ENCODE measurements at regions not wholly inside any gene's neighbourhood (a gene's known extent, or its start where the extent isn't known, plus 50 kb on each side); places are given as distances from the start of the nearest gene placed in this dataset.

- Histone ChIP-seq H3K4me1 (ENCODE audit: control insufficient read depth in 1 of 2, insufficient read depth in 1 of 2, low read depth in 1 of 2, low read length in 1 of 2) (no peaks in the 10 kb centered on the region), H3K27ac (no peak overlapping the region), H3K36me3 (no peaks in the 10 kb centered on the region), H3K4me3 (ENCODE audit: low read depth in 1 of 2, low read length in 1 of 2) (no peak overlapping the region), H3K9me3 (no peaks in the 10 kb centered on the region), H3K27me3 (no peaks in the 10 kb centered on the region)
- no peak for TF ChIP-seq CTCF (IDR thresholded peaks at IDR 0.05)
Observed at GRCh38 chr9:84563691-84564090, 105.8 kb upstream of the NTRK2 start.

- no peak overlapping the region for H3K4me3 ChIP-seq (ENCODE audit: low read depth in 1 of 2, low read length in 1 of 2)
- H3K27me3 ChIP-seq = no peaks in the 10 kb centered on the region
- no peaks in the 10 kb centered on the region for H3K36me3 ChIP-seq
- H3K4me1 ChIP-seq (ENCODE audit: control insufficient read depth in 1 of 2, insufficient read depth in 1 of 2, low read depth in 1 of 2, low read length in 1 of 2) = no peaks in the 10 kb centered on the region
- H3K9me3 ChIP-seq = no peaks in the 10 kb centered on the region
- H3K27ac ChIP-seq = no peak overlapping the region
- TF ChIP-seq CTCF (IDR thresholded peaks at IDR 0.05) = no peak
Observed at GRCh38 chr9:84567805-84568204, 101.7 kb upstream of the NTRK2 start.

GRCh38 chr9:84570482-84571154 lies 98.9 kb upstream of the NTRK2 start:
- no peak for TF ChIP-seq CTCF (IDR thresholded peaks at IDR 0.05)
- H3K36me3 ChIP-seq = no peaks in the 10 kb centered on the region
- no peaks in the 10 kb centered on the region for H3K4me1 ChIP-seq (ENCODE audit: control insufficient read depth in 1 of 2, insufficient read depth in 1 of 2, low read depth in 1 of 2, low read length in 1 of 2)
- H3K27me3 ChIP-seq = no peaks in the 10 kb centered on the region
- H3K27ac ChIP-seq = no peak overlapping the region
- no peak overlapping the region for H3K4me3 ChIP-seq (ENCODE audit: low read depth in 1 of 2, low read length in 1 of 2)
- H3K9me3 ChIP-seq = no peaks in the 10 kb centered on the region

GRCh38 chr9:84573083-84573482 lies 96.4 kb upstream of the NTRK2 start:
- H3K27me3 ChIP-seq = no peaks in the 10 kb centered on the region
- no peak for TF ChIP-seq CTCF (IDR thresholded peaks at IDR 0.05)
- H3K4me1 ChIP-seq (ENCODE audit: control insufficient read depth in 1 of 2, insufficient read depth in 1 of 2, low read depth in 1 of 2, low read length in 1 of 2) = no peaks in the 10 kb centered on the region
- no peaks in the 10 kb centered on the region for H3K36me3 ChIP-seq
- H3K9me3 ChIP-seq = no peaks in the 10 kb centered on the region
- no peak overlapping the region for H3K4me3 ChIP-seq (ENCODE audit: low read depth in 1 of 2, low read length in 1 of 2)
- no peak overlapping the region for H3K27ac ChIP-seq

- TF ChIP-seq CTCF (IDR thresholded peaks at IDR 0.05) = no peak
- Histone ChIP-seq H3K9me3 (no peaks in the 10 kb centered on the region), H3K27me3 (no peaks in the 10 kb centered on the region), H3K27ac (no peak overlapping the region), H3K4me3 (ENCODE audit: low read depth in 1 of 2, low read length in 1 of 2) (no peak overlapping the region), H3K4me1 (ENCODE audit: control insufficient read depth in 1 of 2, insufficient read depth in 1 of 2, low read depth in 1 of 2, low read length in 1 of 2) (no peaks in the 10 kb centered on the region), H3K36me3 (no peaks in the 10 kb centered on the region)
Observed at GRCh38 chr9:84575705-84576104, 93.8 kb upstream of the NTRK2 start.

Data from neutrophil (primary cell).